Heart right ventricle (tissue), 16 donors: ENCODE measurements at regions not wholly inside any gene's neighbourhood (a gene's known extent, or its start where the extent isn't known, plus 50 kb on each side); places are given as distances from the start of the nearest gene placed in this dataset.

Experiments
- ATAC-seq, 8 donors: fragments of 200-7000 bp; cut with Tn5 transposase; one replicate each; pipeline ENCODE4 v1.9.1; 2020; ENCODE audit warnings: mild to moderate bottlenecking in 8 of 8, moderate library complexity in 8 of 8, moderate number of reproducible peaks in 1 of 8
- DNase-seq, 2 donors: peaks; one replicate each; pipeline ENCODE4 v3.0.0-alpha.2; 2020
- H3K27ac ChIP-seq, 10 donors: fragments of 200-600 bp; sonication (generic) in 2 of 10; one replicate each; pipeline versions ENCODE4 v1.5.0 to v1.8.0; 2020 to 2022; ENCODE audit warnings: mild to moderate bottlenecking in 3 of 10
- H3K27me3 ChIP-seq, 7 donors: fragments of 200-600 bp; one replicate each; pipeline ENCODE4 v1.8.0; 2021 to 2022; ENCODE audit warnings: mild to moderate bottlenecking in 2 of 7
- H3K36me3 ChIP-seq, 9 donors: fragments of 200-600 bp; sonication (generic) in 1 of 9; one replicate each; pipeline versions ENCODE4 v1.5.0 to v1.8.0; 2020 to 2022; ENCODE audit warnings: mild to moderate bottlenecking in 2 of 9
- H3K4me1 ChIP-seq, 9 donors: fragments of 200-600 bp; sonication (generic) in 1 of 9; one replicate each; pipeline versions ENCODE4 v1.5.0 to v1.8.0; 2020 to 2022; ENCODE audit warnings: mild to moderate bottlenecking in 4 of 9
- H3K4me3 ChIP-seq, 10 donors: fragments of 200-600 bp; sonication (generic) in 2 of 10; one replicate each; pipeline versions ENCODE4 v1.5.0 to v1.8.0; 2020 to 2022; ENCODE audit warnings: mild to moderate bottlenecking in 7 of 10, moderate library complexity in 2 of 10
- H3K9me3 ChIP-seq, 11 donors: fragments of 200-600 bp in 10 of 11; sonication (generic) in 2 of 11; one replicate each; pipeline versions ENCODE4 v1.5.0 to v1.8.0; 2013 to 2022; ENCODE audit warnings: mild to moderate bottlenecking in 2 of 11, control low read depth in 1 of 11, moderate library complexity in 1 of 11
- CTCF ChIP-seq, 9 donors: fragments of 200-600 bp; sonication (generic) in 2 of 9; IDR thresholded peaks; one replicate each; pipeline versions ENCODE4 v1.5.0 to v1.8.0; 2021 to 2022; ENCODE audit warnings: antibody characterized with exemption in 9 of 9, mild to moderate bottlenecking in 5 of 9, moderate library complexity in 1 of 9
- WGBS, 2 donors: extraction: QIAGEN DNeasy Blood & Tissue Kit; methylation state at CpG; one replicate each; pipeline ENCODE4 v1.1.7; 2013; ENCODE audit warnings: inconsistent platforms in 1 of 2; 5-methylcytosine and 5-hydroxymethylcytosine counted together
- intact Hi-C, 10 donors: fragments of 100-400 bp; cut with DNase I; formaldehyde crosslinking; loops; one replicate each; pipeline versions ENCODE4 v1.11.1 to v1.14.2; 2022
- donor health status: Arrhythmogenic right ventricular cardiomyopathy.
- donor health status: ischemic (EF 13 %, LVEDD 7.1; RV severe dilation, severe dysfunction).
- donor health status: healthy with polysubstance abuse.
- donor health status: DM: no; HTN: yes; CAD: no.
- donor health status: DM: no; HTN: no; CAD: no.
- donor health status: ischemic (EF 25% LVEDD 6.9; RV normal size, moderate dysfunction).
- donor health status: ischemic (EF 25% LVEDD 5.7; RV mildly dilated, moderate dysfunction).
- donor health status: healthy.
- donor health status: DM: yes; HTN: yes; CAD: no.
- donor health status: Ischemic cardiomyopathy.
- donor health status: ischemic (EF 35%, LVEDD 5.7; RV mildly dilated, moderate dysfunction).
- donor health status: nonischemic (EF 11% LVEDD 7.7; RV severe dilation, severe dysfunction).
- donor health status: DM: yes; HTN: yes; CAD: no.
- donor health status: PGD.
- donor health status: ischemic (EF 29% LVEDD 5.4; RV normal size, mild dysfunction).
- donor health status: nonischemic (EF 23%, LVEDD 6.1; RV moderate dilation, normal function).

- DNase-seq (no peak), ATAC-seq (no peak)
- Histone ChIP-seq H3K9me3 (no peaks in the 10 kb centered on the region), H3K27me3 (peaks cover 0 to 13% (median 0%) of the 10 kb centered on the region in 7 donors), H3K4me3 (no peak overlapping the region), H3K27ac (no peak overlapping the region), H3K36me3 (no peaks in the 10 kb centered on the region), H3K4me1 (no peaks in the 10 kb centered on the region)
- 84 to 90% methylated on average over 16 of the region's 16 CpGs for WGBS, 2 donors
- intact Hi-C loops, result loop anchor here in 1 of 10 donors (10.0 kb wide), 1 partner anchor 80 kb away; no protein-coding TSS in a partner anchor
- no peak for TF ChIP-seq CTCF (IDR thresholded peaks at IDR 0.05)
Observed at GRCh38 chr22:49244466-49245420, 582.9 kb downstream of the BRD1 start.

GRCh38 chr22:49243965-49244364 lies 583.7 kb downstream of the BRD1 start:
- DNase-seq, result no peak

GRCh38 chr22:49243335-49243734 lies 584.3 kb downstream of the BRD1 start:
- WGBS, 2 donors, result 79 to 80% methylated on average over 5 of the region's 5 CpGs
- H3K9me3 ChIP-seq, result no peaks in the 10 kb centered on the region
- H3K27ac ChIP-seq, result no peak overlapping the region
- H3K4me3 ChIP-seq, result no peak overlapping the region
- no peaks in the 10 kb centered on the region for H3K4me1 ChIP-seq
- ATAC-seq, result no peak
- intact Hi-C loops, result loop anchor here in 1 of 10 donors (10.0 kb wide), 1 partner anchor 79 kb away; no protein-coding TSS in a partner anchor
- DNase-seq, result no peak
- H3K27me3 ChIP-seq, result peaks cover 0 to 13% (median 3%) of the 10 kb centered on the region in 7 donors
- TF ChIP-seq CTCF (IDR thresholded peaks at IDR 0.05), result no peak
- H3K36me3 ChIP-seq, result no peaks in the 10 kb centered on the region

More at GRCh38 chr22:49243965-49244364, 583.7 kb downstream of the BRD1 start:
- no peak for ATAC-seq
- H3K27ac ChIP-seq, result no peak overlapping the region
- TF ChIP-seq CTCF (IDR thresholded peaks at IDR 0.05), result no peak
- H3K9me3 ChIP-seq, result no peaks in the 10 kb centered on the region
- peaks cover 0 to 13% (median 0%) of the 10 kb centered on the region in 7 donors for H3K27me3 ChIP-seq
- H3K36me3 ChIP-seq, result no peaks in the 10 kb centered on the region
- intact Hi-C loops, result loop anchor here in 1 of 10 donors (10.0 kb wide), 1 partner anchor 79 kb away; no protein-coding TSS in a partner anchor
- no peak overlapping the region for H3K4me3 ChIP-seq
- WGBS, 2 donors, result 81 to 87% methylated on average over 7 of the region's 7 CpGs
- no peaks in the 10 kb centered on the region for H3K4me1 ChIP-seq

- Histone ChIP-seq H3K4me3 (no peak overlapping the region), H3K27me3 (peaks cover 0 to 13% (median 7%) of the 10 kb centered on the region in 7 donors), H3K27ac (no peak overlapping the region), H3K9me3 (no peaks in the 10 kb centered on the region), H3K4me1 (no peaks in the 10 kb centered on the region), H3K36me3 (no peaks in the 10 kb centered on the region)
- no peak for ATAC-seq
- no peak for DNase-seq
- intact Hi-C loops, result loop anchor here in 1 of 10 donors (10.0 kb wide), 1 partner anchor 78 kb away; no protein-coding TSS in a partner anchor
- WGBS, 2 donors, result 87 to 93% methylated on average over 3 of the region's 3 CpGs
- TF ChIP-seq CTCF (IDR thresholded peaks at IDR 0.05), result no peak
Observed at GRCh38 chr22:49242480-49242879, 585.2 kb downstream of the BRD1 start.
